GM10248 (cell line): ENCODE measurements at regions not wholly inside any gene's neighbourhood (a gene's known extent, or its start where the extent isn't known, plus 50 kb on each side); places are given as distances from the start of the nearest gene placed in this dataset.

Source experiments
- CTCF ChIA-PET: fragments of 300-600 bp; sonication (Branson Sonifier 250); formaldehyde crosslinking; extraction: SDS; loops from one replicate; lab custom pipeline; 2021; ENCODE audit warnings: antibody characterized with exemption; lab: Yijun Ruan, JAX
- POLR2A ChIA-PET: fragments of 350-650 bp; sonication (Branson Sonifier 250); formaldehyde crosslinking; extraction: SDS; loops from one replicate; lab custom pipeline; 2020; ENCODE audit warnings: antibody characterized with exemption; lab: Yijun Ruan, JAX
- DNase-seq: peaks from one replicate; pipeline ENCODE4 v3.0.0; 2012; ENCODE audit errors: extremely low spot score
- TF ChIP-seq, protein P1 (sequence below): IDR thresholded peaks from 2 replicates; pipeline ENCODE4 v1.5.1; 2012; ENCODE audit warnings: mild to moderate bottlenecking, low read depth; ENCODE audit errors: extremely low read depth, missing control alignments, control extremely low read depth

DNA sequence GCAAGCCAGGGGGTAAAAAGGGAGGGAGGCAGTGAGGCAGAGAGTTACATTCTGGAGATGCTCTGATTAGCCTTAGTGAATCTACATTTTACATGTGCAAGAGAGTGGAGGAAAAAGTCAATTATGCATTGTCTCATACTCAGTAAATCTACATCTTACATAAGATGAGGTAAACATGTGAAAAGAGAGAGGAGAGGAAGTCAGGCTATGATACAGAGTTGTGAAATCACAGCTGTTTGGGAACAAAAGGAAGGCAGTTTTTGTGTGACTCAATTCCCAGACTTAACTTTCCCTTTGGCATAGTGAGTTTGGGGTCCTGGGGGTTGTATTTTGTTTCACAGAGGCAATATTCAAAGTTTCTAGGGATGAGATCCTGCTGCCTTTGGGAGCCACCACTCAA is 67.8 kb downstream of the GP2 start:
- TF ChIP-seq, protein P1, sequence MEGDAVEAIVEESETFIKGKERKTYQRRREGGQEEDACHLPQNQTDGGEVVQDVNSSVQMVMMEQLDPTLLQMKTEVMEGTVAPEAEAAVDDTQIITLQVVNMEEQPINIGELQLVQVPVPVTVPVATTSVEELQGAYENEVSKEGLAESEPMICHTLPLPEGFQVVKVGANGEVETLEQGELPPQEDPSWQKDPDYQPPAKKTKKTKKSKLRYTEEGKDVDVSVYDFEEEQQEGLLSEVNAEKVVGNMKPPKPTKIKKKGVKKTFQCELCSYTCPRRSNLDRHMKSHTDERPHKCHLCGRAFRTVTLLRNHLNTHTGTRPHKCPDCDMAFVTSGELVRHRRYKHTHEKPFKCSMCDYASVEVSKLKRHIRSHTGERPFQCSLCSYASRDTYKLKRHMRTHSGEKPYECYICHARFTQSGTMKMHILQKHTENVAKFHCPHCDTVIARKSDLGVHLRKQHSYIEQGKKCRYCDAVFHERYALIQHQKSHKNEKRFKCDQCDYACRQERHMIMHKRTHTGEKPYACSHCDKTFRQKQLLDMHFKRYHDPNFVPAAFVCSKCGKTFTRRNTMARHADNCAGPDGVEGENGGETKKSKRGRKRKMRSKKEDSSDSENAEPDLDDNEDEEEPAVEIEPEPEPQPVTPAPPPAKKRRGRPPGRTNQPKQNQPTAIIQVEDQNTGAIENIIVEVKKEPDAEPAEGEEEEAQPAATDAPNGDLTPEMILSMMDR, result no peak
- ChIA-PET CTCF (no interaction called here), POLR2A (no interaction called here)
- DNase-seq, result no peak

DNA sequence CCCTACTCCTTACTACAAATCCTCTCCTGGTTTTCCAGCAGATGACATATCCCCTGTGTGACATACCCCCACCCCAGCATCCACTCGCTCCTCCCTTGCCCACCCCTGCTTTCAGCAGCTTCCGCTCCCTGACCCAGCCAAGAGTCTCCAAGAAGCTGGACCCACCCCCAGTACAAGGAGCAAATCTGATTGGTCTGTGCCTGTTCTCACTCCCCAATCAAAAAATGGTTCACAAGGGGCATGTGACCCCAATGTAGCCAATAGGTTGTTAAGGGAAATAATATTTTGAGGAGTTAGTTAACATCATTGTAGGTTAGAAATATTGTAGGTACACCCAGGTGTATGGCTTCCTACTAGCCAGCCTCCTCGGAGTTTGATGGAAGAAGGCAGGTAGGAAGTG is 70.1 kb downstream of the GP2 start:
- ChIA-PET CTCF (no interaction called here), POLR2A (no interaction called here)
- no peak for DNase-seq
- TF ChIP-seq, protein P1, result no peak

DNA sequence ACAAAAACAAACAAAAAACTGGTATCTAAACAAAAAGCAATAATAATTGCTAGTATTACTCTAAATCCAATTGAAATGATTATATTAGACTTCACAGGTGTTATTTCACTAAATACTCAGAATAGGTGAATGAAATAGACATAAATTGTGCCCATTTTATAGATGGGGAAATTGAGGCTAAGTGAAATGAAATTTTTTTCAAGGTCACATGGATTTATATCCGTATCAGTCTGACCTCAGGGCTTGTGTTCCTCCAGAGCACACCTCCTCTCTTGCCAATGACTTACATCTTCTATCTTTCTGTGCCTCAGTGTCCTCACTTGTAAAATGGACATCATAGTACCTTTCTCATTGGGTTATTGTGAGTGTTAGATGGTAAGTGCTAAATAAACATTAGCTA is 72.3 kb downstream of the GP2 start:
- DNase-seq, result no peak
- TF ChIP-seq, protein P1, result no peak
- ChIA-PET POLR2A (interaction anchor here (0.5 kb wide), 1 partner anchor 63 kb away, joined by 6 read pairs; no protein-coding TSS in a partner anchor), CTCF (no interaction called here)

DNA sequence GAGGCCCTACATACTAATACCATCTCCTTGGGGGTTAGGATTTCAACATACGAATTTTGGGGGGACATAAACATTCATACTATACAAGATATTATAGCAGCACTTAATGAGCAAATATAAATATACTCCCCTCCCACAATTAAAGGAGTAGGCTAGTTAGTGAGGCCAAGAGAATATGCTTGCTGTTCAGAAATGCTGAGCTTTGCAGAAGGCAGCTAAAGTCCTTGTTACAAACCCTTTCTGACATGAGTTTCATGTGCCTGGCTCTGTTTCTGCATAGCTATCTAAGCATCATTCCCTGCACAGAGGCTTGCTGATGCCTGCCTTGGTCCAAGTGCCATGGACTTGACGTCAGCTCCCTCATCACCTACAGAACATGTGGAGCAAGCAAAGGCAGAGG is 73.5 kb downstream of the GP2 start:
- DNase-seq, result no peak
- TF ChIP-seq, protein P1, result no peak
- ChIA-PET CTCF (interaction anchor here (1.7 kb wide), 1 partner anchor 8 kb away, joined by 4 read pairs; no protein-coding TSS in a partner anchor), POLR2A (no interaction called here)

DNA sequence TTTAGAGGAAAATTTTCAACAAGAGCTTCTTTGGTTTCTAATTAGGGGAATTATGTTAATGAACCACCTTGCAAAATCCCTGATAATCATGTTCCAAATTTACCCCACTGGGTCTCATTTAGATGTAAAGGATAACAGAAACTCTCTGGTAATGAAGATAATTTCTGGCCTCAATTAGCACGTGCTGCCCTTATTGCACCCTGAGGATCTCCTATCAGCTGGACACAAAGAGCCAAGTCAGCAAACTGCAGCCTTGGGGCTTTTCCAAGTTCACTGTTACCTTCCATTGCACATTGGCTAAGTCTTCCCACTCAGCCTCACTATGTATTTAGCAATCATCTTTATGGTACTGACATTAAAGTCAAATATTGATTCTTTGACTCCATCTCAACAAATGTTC is 78.1 kb downstream of the GP2 start:
- POLR2A ChIA-PET, result no interaction called here
- DNase-seq, result no peak
- TF ChIP-seq, protein P1, result no peak
- CTCF ChIA-PET, result interaction anchor here (1.3 kb wide), 1 partner anchor 9 kb away, joined by 4 read pairs; no protein-coding TSS in a partner anchor

DNA sequence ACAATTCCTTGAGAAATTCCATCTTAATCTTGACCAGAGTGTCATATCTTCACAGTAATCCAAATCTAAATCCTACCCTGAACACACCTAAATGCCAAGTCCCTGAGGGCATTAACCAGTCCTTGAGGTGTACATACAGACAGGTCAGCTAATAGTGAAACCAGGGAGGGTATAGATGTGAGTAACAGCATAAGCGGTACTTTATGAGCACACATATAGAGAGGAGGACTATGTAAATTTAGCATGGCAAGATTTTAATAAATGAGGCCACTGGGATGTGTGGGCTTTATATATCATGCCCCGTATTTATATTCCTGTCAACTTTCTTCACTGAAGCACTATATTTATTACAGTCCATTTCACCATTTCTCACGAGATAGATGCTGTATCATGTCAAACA is 80.2 kb downstream of the GP2 start:
- TF ChIP-seq, protein P1, result no peak
- DNase-seq, result no peak
- ChIA-PET POLR2A (no interaction called here), CTCF (no interaction called here)
